ENCODE measurements at regions not wholly inside any gene's neighbourhood (a gene's known extent, or its start where the extent isn't known, plus 50 kb on each side); places are given as distances from the start of the nearest gene placed in this dataset.

DNA sequence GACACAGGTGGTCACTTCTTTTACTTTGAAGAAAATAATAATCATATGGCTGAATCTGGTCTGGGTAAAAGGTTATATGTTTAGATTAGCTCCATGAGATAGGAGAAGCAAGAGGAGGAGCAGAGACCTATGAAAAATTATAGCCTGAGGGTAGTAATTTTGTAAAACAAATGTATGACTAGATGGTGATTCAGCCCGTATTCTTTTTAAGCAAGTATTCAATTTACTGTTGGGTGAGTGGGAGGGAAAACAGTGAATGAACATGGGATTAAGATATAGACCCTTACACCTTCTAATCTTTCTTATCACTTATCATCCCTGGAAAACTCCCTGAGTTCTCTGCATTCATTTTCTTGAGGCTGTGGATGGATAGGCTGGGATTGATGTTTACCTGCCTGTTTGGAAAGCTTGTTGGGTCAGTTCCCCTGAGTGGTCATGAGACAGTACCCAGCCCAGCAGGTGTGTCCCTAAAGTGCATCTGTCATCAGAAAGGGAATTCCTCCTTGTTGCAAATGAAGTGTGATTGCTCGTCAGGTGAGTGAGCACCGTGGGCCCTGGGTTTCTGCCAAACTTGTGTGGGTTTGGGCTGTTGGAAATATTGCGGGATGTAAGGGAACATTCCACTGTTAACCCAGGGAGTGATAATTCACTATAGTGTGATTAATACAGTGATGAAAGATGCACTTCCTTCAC, 101.2 kb upstream of the GDNF start:
- TF ChIP-seq, protein P1, sequence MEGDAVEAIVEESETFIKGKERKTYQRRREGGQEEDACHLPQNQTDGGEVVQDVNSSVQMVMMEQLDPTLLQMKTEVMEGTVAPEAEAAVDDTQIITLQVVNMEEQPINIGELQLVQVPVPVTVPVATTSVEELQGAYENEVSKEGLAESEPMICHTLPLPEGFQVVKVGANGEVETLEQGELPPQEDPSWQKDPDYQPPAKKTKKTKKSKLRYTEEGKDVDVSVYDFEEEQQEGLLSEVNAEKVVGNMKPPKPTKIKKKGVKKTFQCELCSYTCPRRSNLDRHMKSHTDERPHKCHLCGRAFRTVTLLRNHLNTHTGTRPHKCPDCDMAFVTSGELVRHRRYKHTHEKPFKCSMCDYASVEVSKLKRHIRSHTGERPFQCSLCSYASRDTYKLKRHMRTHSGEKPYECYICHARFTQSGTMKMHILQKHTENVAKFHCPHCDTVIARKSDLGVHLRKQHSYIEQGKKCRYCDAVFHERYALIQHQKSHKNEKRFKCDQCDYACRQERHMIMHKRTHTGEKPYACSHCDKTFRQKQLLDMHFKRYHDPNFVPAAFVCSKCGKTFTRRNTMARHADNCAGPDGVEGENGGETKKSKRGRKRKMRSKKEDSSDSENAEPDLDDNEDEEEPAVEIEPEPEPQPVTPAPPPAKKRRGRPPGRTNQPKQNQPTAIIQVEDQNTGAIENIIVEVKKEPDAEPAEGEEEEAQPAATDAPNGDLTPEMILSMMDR (IDR thresholded peaks at IDR 0.05; ENCODE audit: low read depth, low read length, poor library complexity, severe bottlenecking), result no peak
- no peak for TF ChIP-seq EZH2phosphoT487 (IDR thresholded peaks at IDR 0.05; ENCODE audit: borderline replicate concordance, low read length)

Measured in DOHH2 (cell line).